ENCODE measurements at regions not wholly inside any gene's neighbourhood (a gene's known extent, or its start where the extent isn't known, plus 50 kb on each side); places are given as distances from the start of the nearest gene placed in this dataset.

DNA sequence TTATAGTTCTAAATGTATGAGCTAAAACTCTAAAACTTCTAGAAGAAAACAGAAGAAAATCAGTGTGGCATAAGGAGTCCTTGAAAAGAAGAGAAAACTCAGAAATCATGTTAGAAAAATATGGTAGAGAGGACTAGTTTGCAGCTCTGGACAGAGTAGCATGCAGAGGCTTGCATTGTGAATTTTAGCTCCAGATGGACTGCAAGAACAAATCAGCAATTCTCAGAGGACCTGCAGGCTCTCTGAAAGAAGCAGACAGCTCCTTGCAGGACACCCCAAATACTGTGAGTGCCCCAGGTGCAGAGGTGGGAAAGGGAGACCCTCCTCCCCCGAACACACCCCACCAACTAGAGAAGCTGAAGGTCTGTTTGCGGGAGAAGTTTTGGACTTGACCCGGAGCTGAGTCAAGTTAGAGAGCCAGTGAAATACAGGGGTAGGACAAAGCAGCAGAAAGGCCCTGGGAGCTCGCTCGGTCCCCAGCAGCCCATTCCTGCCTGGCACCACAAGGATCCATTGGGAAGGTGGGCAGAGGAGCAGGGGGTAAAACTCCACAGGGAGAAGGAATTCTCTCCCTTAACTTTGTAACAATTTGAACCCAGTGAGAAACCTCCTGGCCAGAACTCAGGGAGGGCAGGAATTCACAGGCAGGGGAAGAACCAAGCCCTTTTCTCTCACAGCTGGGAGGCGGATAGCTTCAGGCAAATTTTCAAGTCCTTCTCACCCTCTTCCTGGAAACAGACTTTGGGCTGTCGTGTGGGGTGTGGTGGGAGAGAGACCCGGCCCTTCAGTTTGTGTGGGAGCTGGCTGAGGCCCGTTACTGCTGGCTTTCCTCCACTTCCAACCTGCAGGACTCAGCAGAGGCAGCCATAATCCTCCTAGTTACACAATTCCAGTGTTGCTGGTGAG, 216.2 kb upstream of the SLC35G4 start:
- H3K27me3 ChIP-seq (ENCODE audit: control insufficient read depth, insufficient read depth, low read length): no peaks in the 10 kb centered on the region
- no peak overlapping the region for H3K9ac ChIP-seq (ENCODE audit: low read depth, low read length)
- peaks cover 17% of the 10 kb centered on the region for H3K4me1 ChIP-seq (ENCODE audit: control insufficient read depth, insufficient read depth, low read length)
- no peaks in the 10 kb centered on the region for H3K9me3 ChIP-seq (ENCODE audit: control insufficient read depth, insufficient read depth, low read length)
- no peak overlapping the region for H3K4me3 ChIP-seq (ENCODE audit: low read depth, low read length)
- no peaks in the 10 kb centered on the region for H3K36me3 ChIP-seq (ENCODE audit: control insufficient read depth, insufficient read depth, low read length)

DNA sequence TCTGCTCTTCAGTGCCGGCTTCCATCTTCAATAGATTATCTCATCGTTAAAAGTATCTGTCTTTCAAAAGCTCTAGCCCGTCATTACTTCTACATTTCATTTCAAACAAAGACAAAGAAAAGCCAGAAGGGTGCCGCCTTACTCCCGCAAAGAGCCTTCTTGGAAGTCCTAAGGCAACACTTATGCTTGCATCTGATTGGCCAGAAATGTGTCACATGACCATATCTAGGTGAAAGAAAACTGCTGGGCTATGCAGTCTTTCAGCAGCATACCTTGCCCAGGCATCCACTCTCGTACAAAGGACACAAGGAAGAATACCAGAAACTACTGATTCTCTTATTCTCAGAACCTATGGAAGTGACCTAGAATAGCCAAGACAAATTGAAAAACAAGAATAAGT, 217.1 kb upstream of the SLC35G4 start:
- peaks cover 17% of the 10 kb centered on the region for H3K4me1 ChIP-seq (ENCODE audit: control insufficient read depth, insufficient read depth, low read length)
- H3K9ac ChIP-seq (ENCODE audit: low read depth, low read length): no peak overlapping the region
- no peaks in the 10 kb centered on the region for H3K27me3 ChIP-seq (ENCODE audit: control insufficient read depth, insufficient read depth, low read length)
- H3K4me3 ChIP-seq (ENCODE audit: low read depth, low read length): no peak overlapping the region
- no peaks in the 10 kb centered on the region for H3K9me3 ChIP-seq (ENCODE audit: control insufficient read depth, insufficient read depth, low read length)
- H3K36me3 ChIP-seq (ENCODE audit: control insufficient read depth, insufficient read depth, low read length): no peaks in the 10 kb centered on the region

DNA sequence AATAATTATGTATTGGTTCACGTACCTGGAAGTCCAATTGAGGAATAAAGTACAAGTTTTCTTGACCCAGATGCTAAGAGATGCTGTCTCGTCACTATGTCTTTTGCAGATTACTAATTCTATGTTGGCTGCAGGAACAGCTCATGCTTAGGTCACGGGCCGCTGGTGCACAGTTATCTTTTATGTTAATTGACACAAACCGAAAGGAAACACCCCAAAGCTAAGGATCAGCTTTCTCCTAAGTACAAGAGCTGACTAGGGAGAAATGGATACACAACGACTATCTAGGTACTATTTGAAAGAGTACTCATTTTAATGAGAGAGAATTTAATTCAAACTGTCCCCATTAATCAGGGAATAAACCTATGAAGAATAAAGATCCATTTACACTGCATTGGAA, 217.7 kb upstream of the SLC35G4 start:
- no peak overlapping the region for H3K4me3 ChIP-seq (ENCODE audit: low read depth, low read length)
- H3K9ac ChIP-seq (ENCODE audit: low read depth, low read length): no peak overlapping the region
- H3K9me3 ChIP-seq (ENCODE audit: control insufficient read depth, insufficient read depth, low read length): no peaks in the 10 kb centered on the region
- H3K4me1 ChIP-seq (ENCODE audit: control insufficient read depth, insufficient read depth, low read length): peaks cover 17% of the 10 kb centered on the region
- H3K36me3 ChIP-seq (ENCODE audit: control insufficient read depth, insufficient read depth, low read length): no peaks in the 10 kb centered on the region
- no peaks in the 10 kb centered on the region for H3K27me3 ChIP-seq (ENCODE audit: control insufficient read depth, insufficient read depth, low read length)

DNA sequence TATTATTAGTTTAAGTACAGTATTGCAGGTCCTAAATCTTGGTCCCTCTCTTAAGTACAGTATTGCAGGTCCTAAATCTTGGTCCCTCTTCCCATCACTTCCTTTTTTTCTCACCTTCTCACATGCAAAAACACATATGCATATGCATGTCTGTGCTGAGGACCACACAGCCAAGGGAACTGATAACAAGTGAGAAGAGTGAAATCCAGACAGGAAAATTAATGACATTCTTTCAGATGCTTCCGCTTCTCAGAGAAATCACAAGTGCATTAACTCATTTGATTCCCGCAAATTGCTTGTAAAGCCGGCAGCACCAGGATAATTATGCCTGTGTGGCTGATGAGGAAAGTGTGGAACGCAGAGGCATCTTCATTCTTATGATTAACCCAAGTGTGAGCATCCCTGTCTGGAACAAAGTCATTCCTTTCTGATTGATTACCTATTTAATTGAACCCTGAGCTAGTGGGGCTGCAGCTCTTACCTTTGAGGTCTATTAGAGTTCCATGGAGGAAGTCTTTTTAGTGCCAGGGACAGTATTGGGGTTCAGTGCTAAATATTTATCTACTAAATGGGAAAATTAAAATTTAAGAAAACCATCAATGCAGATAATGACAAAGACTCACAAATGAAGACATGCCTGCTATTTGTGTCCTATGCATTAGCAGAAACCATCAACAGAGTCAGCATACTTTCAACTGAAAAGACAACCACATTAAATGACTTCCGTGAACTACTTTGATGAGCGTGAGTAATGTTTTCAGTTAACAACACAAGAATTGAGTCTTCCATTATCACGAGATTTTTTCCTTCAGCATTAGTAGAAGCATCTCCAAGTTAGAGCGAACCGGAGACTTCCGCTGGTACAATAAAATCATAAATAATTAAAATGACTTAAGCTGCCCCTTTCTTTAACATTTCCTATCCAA, 220.4 kb upstream of the SLC35G4 start:
- Histone ChIP-seq H3K27me3 (ENCODE audit: control insufficient read depth, insufficient read depth, low read length) (no peaks in the 10 kb centered on the region), H3K4me1 (ENCODE audit: control insufficient read depth, insufficient read depth, low read length) (peaks cover 17% of the 10 kb centered on the region), H3K9me3 (ENCODE audit: control insufficient read depth, insufficient read depth, low read length) (no peaks in the 10 kb centered on the region), H3K36me3 (ENCODE audit: control insufficient read depth, insufficient read depth, low read length) (no peaks in the 10 kb centered on the region), H3K4me3 (ENCODE audit: low read depth, low read length) (no peak overlapping the region), H3K9ac (ENCODE audit: low read depth, low read length) (no peak overlapping the region)

DNA sequence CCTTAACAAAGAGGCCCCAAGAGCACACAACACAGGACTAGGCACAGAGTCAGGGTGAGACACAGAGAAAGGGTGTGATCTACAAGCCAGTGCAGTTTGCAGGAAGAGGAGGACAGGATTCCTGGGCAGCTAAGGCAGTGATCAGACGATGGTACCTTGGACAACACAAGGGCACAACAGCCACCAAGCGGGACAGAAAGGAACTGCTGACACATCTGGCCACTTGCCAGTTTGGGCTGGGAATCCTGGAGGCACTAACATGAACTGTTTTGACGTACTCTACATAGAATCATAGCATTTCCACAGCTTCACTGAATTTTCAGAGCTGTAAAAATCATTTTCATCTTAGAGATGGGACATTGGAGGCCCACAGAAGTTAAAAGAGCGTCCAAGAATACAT, 221.5 kb upstream of the SLC35G4 start:
- no peak overlapping the region for H3K9ac ChIP-seq (ENCODE audit: low read depth, low read length)
- peaks cover 11% of the 10 kb centered on the region for H3K4me1 ChIP-seq (ENCODE audit: control insufficient read depth, insufficient read depth, low read length)
- no peaks in the 10 kb centered on the region for H3K36me3 ChIP-seq (ENCODE audit: control insufficient read depth, insufficient read depth, low read length)
- H3K9me3 ChIP-seq (ENCODE audit: control insufficient read depth, insufficient read depth, low read length): no peaks in the 10 kb centered on the region
- no peaks in the 10 kb centered on the region for H3K27me3 ChIP-seq (ENCODE audit: control insufficient read depth, insufficient read depth, low read length)
- H3K4me3 ChIP-seq (ENCODE audit: low read depth, low read length): no peak overlapping the region

DNA sequence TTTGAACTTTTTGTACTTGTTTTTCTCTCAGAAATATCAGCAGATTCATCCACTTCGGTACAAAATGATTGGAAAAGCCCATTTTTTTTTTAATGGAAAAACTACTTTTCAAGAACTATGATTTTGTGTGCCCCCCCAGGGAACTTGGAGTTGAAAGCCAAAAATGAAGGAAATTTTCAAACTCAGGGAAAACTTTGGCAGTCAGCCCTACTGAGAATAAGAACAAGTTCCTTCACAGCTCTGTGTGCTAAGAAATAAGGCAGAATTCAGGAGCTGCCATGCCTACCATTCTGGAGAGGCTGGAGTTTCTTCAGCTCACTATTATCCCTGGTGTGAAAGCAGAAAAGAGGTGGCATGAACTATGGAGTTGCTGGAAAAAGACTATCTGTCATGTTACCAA, 226.0 kb upstream of the SLC35G4 start:
- Histone ChIP-seq H3K4me3 (ENCODE audit: low read depth, low read length) (no peak overlapping the region), H3K4me1 (ENCODE audit: control insufficient read depth, insufficient read depth, low read length) (no peaks in the 10 kb centered on the region), H3K9ac (ENCODE audit: low read depth, low read length) (no peak overlapping the region), H3K36me3 (ENCODE audit: control insufficient read depth, insufficient read depth, low read length) (no peaks in the 10 kb centered on the region), H3K27me3 (ENCODE audit: control insufficient read depth, insufficient read depth, low read length) (no peaks in the 10 kb centered on the region), H3K9me3 (ENCODE audit: control insufficient read depth, insufficient read depth, low read length) (no peaks in the 10 kb centered on the region)

DNA sequence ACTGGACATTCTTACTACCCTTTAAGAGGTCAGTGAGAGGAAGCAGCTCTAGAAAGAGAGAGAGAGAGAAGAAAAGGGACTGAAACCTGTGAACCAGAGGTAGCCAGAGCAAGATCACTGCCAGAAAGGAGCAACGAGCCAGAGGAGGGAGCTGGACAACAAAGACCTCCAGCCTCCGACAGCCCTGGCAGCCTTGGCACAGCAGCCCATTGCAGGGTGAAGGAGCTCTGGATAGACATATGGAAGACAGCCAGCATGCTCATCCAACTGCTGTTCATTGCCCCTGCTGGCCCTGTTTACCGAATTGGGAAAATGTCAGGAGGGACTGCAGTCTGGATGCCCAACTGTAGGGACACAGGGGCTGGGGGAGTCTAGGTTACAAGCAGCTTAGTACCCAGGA, 228.4 kb upstream of the SLC35G4 start:
- no peaks in the 10 kb centered on the region for H3K27me3 ChIP-seq (ENCODE audit: control insufficient read depth, insufficient read depth, low read length)
- no peak overlapping the region for H3K9ac ChIP-seq (ENCODE audit: low read depth, low read length)
- no peaks in the 10 kb centered on the region for H3K4me1 ChIP-seq (ENCODE audit: control insufficient read depth, insufficient read depth, low read length)
- no peak overlapping the region for H3K4me3 ChIP-seq (ENCODE audit: low read depth, low read length)
- H3K36me3 ChIP-seq (ENCODE audit: control insufficient read depth, insufficient read depth, low read length): no peaks in the 10 kb centered on the region
- H3K9me3 ChIP-seq (ENCODE audit: control insufficient read depth, insufficient read depth, low read length): no peaks in the 10 kb centered on the region

DNA sequence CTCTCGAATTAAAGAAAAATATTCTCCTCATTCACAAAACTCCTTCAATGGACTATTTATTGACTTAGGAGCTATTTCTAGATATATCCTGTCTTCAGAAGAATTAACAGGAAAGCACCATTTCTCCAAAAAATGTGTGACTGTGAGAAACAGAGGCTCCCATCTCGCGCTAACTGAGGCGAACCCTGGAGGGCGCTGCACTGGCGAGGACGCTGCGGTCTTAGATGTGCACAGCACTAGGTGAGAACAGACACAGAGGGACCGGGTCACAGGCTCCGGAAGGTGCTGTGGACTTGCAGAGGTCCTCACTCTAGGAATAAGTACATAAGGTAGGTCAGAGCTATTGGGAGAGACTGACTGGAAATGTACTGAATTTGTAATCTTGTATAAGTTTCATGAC, 229.7 kb upstream of the SLC35G4 start:
- H3K9ac ChIP-seq (ENCODE audit: low read depth, low read length): no peak overlapping the region
- H3K9me3 ChIP-seq (ENCODE audit: control insufficient read depth, insufficient read depth, low read length): no peaks in the 10 kb centered on the region
- no peaks in the 10 kb centered on the region for H3K27me3 ChIP-seq (ENCODE audit: control insufficient read depth, insufficient read depth, low read length)
- H3K4me1 ChIP-seq (ENCODE audit: control insufficient read depth, insufficient read depth, low read length): no peaks in the 10 kb centered on the region
- no peaks in the 10 kb centered on the region for H3K36me3 ChIP-seq (ENCODE audit: control insufficient read depth, insufficient read depth, low read length)
- H3K4me3 ChIP-seq (ENCODE audit: low read depth, low read length): no peak overlapping the region

DNA sequence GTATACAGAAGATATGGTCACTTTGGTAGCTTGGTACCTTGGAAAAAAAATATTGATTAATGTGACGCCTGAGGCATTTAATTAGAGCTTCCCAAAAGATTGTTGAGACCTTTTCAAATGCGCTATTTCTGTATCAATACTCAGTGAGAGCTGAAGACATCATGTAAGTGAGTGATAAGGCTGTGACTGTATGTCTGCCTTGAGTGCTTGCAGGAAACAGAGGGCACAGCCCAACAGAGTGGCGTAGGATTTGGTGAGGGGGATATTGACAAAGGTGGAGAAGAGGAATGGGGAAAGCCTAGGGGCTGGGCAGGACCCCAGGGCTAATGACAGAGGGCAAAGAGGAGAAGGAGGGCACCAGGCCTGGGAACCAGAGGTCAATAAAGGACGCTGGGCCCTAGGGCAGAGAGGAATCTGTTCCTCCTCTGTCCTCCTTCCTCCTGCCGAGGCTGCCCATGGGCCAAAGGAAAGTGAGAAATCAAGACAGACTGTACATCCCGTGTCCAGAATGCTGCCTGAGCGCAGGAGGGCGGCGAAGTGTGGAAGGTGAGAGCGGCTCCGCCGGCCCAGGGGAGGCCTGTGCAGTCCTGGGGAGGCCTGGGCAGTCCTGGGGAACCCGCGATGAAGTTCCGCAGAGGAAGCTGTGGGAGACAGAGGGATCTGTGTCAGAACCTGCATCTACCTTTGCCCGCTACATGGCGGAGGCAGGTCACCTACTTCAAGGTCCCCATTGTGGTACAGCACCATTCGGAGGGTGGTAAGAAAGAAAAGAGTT, 228.6 kb upstream of the PIEZO2 start:
- no peak overlapping the region for H3K9ac ChIP-seq (ENCODE audit: low read depth, low read length)

DNA sequence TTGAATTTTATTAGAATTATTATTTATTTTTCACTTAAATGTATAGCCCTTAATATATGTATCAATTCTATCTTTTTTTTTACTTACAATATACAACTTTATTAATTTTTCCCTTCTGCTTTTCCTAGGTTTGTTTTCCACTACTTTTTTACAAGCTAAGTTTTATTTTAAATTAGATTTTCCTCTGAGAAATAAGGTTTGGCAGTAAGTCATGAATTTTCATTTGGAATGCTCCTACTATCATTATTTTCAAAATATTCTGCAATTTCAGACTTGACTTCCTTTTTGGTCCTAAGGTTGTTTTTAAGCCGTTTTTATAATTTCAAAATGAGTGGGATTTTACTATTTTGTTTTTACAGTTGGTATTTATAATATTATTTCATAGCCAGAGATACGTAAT, 222.8 kb upstream of the PIEZO2 start:
- Histone ChIP-seq H3K36me3 (ENCODE audit: control insufficient read depth, insufficient read depth, low read length) (no peaks in the 10 kb centered on the region), H3K9me3 (ENCODE audit: control insufficient read depth, insufficient read depth, low read length) (no peaks in the 10 kb centered on the region), H3K4me1 (ENCODE audit: control insufficient read depth, insufficient read depth, low read length) (no peaks in the 10 kb centered on the region), H3K27me3 (ENCODE audit: control insufficient read depth, insufficient read depth, low read length) (no peaks in the 10 kb centered on the region), H3K9ac (ENCODE audit: low read depth, low read length) (no peak overlapping the region), H3K4me3 (ENCODE audit: low read depth, low read length) (no peak overlapping the region)

More for the DNA sequence above, 228.6 kb upstream of the PIEZO2 start:
- no peak overlapping the region for H3K4me3 ChIP-seq (ENCODE audit: low read depth, low read length)
- no peaks in the 10 kb centered on the region for H3K36me3 ChIP-seq (ENCODE audit: control insufficient read depth, insufficient read depth, low read length)
- H3K9me3 ChIP-seq (ENCODE audit: control insufficient read depth, insufficient read depth, low read length): no peaks in the 10 kb centered on the region
- no peaks in the 10 kb centered on the region for H3K27me3 ChIP-seq (ENCODE audit: control insufficient read depth, insufficient read depth, low read length)
- H3K4me1 ChIP-seq (ENCODE audit: control insufficient read depth, insufficient read depth, low read length): no peaks in the 10 kb centered on the region

DNA sequence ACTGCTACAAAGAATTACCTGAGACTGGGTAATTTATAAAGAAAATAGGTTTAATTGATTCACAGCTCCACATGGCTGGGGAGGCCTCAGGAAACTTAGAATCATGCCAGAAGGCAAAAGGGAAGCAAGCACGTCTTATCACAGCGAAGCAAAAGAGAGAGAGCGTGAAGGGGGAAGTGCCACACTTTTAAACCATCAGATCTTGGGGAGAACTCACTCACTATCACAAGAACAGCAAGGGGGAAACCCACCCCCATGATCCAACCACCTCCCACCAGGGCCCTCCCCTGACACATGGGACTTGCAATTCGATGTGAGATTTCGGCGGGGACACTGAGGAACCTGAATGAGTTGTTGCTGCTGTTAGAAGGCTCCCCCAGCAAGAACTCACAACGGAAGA, 220.2 kb upstream of the PIEZO2 start:
- H3K4me1 ChIP-seq (ENCODE audit: control insufficient read depth, insufficient read depth, low read length): no peaks in the 10 kb centered on the region
- H3K36me3 ChIP-seq (ENCODE audit: control insufficient read depth, insufficient read depth, low read length): no peaks in the 10 kb centered on the region
- no peak overlapping the region for H3K9ac ChIP-seq (ENCODE audit: low read depth, low read length)
- no peaks in the 10 kb centered on the region for H3K27me3 ChIP-seq (ENCODE audit: control insufficient read depth, insufficient read depth, low read length)
- no peak overlapping the region for H3K4me3 ChIP-seq (ENCODE audit: low read depth, low read length)
- H3K9me3 ChIP-seq (ENCODE audit: control insufficient read depth, insufficient read depth, low read length): no peaks in the 10 kb centered on the region

All from iPS-15b (cell line).